Stimulated activated CD4-positive, alpha-beta T cell treated with anti-CD3 and anti-CD28 coated beads, Interleukin-2, amount 100 ng/mL, for 4 hours (primary cell): ENCODE measurements at regions not wholly inside any gene's neighbourhood (a gene's known extent, or its start where the extent isn't known, plus 50 kb on each side); places are given as distances from the start of the nearest gene placed in this dataset.

Experiments used
- DNase-seq: peaks from one replicate; pipeline ENCODE4 v3.0.0-alpha.2; 2020; ENCODE audit warnings: low read depth

- no peak for DNase-seq
These were observed 60.6 kb upstream of the CD34 start for GRCh38 chr1:207971331-207972219.

GRCh38 chr1:207970329-207971233, 59.7 kb upstream of the CD34 start:
- no peak for DNase-seq

- DNase-seq = no peak
These were observed 58.6 kb upstream of the CD34 start for GRCh38 chr1:207969528-207969927.

GRCh38 chr1:207968521-207969009, 57.6 kb upstream of the CD34 start:
- no peak for DNase-seq

- DNase-seq = no peak
These were observed 56.8 kb upstream of the CD34 start for GRCh38 chr1:207967703-207968102.

- no peak for DNase-seq
These were observed 55.6 kb upstream of the CD34 start for GRCh38 chr1:207966521-207966920.

GRCh38 chr1:207965392-207966387, 54.8 kb upstream of the CD34 start:
- DNase-seq = no peak

GRCh38 chr1:207964195-207964966, 53.5 kb upstream of the CD34 start:
- DNase-seq = no peak

- peak; percentile 67 for DNase-seq
These were observed 52.7 kb upstream of the CD34 start for GRCh38 chr1:207963427-207964194.

GRCh38 chr1:207962716-207963426, 51.9 kb upstream of the CD34 start:
- DNase-seq = no peak
